Stimulated activated CD4-positive, alpha-beta T cell treated with anti-CD3 and anti-CD28 coated beads, Interleukin-12 subunit alpha, Interleukin-12 subunit beta, amount 100 ng/mL, for 4 hours (primary cell): ENCODE measurements at regions not wholly inside any gene's neighbourhood (a gene's known extent, or its start where the extent isn't known, plus 50 kb on each side); places are given as distances from the start of the nearest gene placed in this dataset.

Source experiments
- DNase-seq: peaks from one replicate; pipeline ENCODE4 v3.0.0-alpha.2; 2020

DNA sequence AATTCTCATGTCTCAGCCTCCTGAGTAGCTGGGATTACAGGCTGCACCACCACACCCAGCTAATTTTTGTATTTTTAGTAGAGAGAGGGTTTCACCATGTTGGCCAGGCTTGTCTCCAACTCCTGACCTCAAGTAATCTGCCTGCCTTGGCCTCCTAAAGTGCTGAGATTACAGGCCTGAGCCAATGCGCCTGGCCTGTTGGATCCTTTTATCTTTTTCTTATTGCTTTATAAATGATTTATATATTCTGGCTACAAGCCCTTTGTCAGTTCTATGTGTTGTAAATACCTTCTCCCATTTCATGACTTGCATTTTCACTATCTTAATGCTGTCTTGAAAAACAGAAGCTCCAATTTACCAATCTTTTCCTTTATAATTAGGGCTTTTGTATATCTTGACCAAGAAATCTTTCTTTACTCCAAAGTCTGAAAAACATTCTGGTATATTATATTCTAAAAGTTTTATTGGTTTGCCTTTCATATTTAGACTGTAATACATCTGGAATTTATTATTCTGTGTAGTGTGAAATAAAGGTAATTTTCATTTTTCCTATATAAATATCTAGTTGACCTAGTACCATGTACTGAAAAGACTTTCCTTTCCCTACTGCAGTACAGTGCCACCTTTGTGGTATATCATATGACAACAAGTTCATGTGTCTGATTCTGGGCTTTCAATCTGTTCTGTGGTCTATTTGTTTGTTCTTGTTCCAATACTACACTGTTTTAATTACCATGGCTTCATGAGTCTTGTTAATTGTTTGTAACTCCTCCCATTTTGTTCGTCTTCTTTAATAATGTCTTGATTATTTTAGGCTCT is 52.9 kb upstream of the RNU6-1 start:
- DNase-seq = no peak

- DNase-seq = no peak
Measured at GRCh38 chr15:67895237-67895636, 55.4 kb upstream of the RNU6-1 start.

DNA sequence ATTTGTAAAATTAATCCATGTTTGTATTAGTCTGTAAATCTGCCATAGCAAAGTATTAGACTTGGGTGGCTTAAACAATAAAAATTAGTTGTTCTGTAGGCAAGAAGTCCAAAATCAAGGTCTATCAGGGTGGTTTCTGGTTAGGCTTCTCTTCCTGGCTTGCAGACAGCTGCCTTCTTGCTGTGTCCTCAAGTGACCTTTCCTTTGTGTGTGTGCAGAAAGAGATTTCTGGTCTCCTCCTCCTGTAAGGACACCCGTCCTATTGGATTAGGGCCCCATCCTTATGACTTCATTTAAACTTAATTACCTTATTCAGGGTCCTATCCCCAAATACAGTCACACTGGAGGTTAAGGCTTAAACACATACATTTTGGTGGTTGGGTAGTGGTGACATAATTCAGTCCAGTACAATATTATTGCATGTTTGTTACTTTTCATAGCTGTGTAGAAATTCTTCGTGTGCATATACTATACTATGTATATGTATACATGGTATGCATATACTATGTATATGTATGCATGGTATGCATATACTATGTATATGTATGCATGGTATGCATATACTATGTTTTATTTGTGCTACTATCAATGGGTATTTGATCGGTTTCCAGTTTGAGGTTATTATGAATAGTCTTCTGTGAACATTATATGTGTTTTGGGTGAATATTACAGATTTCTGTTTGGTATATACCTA is 57.9 kb upstream of the RNU6-1 start:
- DNase-seq = no peak

DNA sequence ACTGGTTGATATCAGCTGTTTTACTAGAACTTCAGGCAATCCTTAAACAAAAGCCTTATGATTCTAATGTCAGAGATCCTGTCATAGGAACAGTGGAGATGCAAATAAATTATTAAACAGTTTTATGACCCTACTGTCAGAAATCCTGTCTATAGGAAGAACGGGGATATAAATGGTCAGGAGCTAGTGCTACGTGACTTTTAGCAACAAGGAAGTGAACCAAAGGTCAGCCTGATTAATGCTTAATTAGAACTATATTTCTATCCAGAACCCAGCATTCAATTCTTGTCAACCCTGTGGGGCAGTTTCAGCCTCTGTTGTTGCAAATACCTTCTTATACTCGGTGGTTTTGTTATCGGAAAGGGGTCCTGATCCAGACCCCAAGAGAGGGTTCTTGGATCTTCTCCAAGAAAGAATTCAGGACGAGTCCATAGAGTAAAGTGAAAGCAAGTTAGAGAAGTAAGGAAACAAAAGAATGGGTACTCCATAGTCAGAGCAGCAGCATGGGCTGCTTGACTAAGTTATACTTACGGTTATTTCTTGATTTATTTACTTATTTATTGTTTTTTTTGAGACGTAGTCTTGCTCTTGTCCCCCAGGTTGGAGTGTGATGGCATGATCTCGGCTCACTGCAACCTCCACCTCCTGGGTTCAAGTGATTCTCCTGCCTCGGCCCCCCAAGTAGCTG is 59.9 kb upstream of the RNU6-1 start:
- DNase-seq = no peak

- no peak for DNase-seq
Measured at GRCh38 chr15:67900621-67901147, 60.8 kb upstream of the RNU6-1 start.

- no peak for DNase-seq
Measured at GRCh38 chr15:67901922-67902321, 62.1 kb upstream of the RNU6-1 start.

DNA sequence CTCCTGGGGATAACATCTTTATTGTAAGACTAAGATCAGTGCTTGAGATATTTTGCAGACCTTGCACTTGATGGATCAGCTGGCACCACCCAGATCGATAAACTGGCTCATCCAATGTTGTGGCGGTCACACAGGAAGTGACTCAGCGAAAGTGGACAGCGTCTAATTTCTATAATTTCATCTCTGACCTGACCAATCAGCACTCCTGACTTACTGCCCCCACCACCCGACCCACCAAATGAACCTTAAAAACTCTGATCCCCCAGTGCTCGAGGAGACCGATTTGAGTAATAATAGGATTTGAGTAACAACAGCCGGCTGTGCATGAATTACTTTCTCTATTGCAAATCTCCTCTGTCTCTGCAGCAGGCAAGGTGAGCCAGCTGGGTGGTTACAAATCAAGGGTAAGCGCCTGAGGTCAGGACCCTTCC is 62.7 kb upstream of the RNU6-1 start:
- no peak for DNase-seq

DNA sequence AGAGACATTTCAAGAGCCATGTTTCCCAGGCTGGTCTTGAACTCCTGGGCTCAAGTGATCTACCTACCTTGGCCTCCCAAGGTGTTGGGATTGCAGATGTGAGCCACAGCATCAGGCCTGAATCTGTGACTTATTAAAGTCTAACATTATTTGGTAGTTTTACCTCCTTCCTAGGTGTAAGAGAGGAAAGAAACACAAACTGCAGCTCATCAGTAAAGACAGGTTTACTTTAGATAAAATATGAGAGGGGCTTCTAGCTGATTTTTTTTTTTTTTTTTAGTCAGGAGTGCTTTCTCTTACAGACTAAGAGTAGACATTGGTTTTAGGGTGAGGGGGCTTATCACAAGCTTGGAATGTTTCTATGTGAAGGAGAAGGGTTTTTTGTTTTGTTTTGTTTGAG is 63.9 kb upstream of the RNU6-1 start:
- no peak for DNase-seq

GRCh38 chr15:67905628-67906027 is 65.8 kb upstream of the RNU6-1 start:
- DNase-seq = no peak

DNA sequence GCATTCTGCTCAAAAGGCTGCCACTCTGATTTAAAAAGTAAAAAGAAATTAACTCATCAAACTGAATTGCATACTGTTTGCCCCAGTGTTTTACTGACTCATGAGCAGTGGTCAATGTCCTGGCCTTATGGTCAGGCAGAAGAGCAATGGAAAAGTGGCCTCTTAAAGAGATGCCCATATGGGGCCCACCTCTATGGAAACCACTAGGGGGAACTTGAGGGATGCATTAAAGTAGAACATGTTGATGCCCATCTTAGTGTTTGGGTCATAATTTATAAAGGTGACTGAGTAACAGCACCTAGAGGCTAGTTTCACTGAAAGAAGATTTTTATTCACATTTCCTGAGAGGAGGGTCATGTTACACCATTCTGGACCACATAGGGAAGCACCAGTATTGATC is 66.5 kb upstream of the RNU6-1 start:
- no peak for DNase-seq

- DNase-seq = no peak
Measured at GRCh38 chr15:67907184-67907723, 67.4 kb upstream of the RNU6-1 start.

GRCh38 chr15:67908756-67909155 is 68.9 kb upstream of the RNU6-1 start:
- DNase-seq = no peak

DNA sequence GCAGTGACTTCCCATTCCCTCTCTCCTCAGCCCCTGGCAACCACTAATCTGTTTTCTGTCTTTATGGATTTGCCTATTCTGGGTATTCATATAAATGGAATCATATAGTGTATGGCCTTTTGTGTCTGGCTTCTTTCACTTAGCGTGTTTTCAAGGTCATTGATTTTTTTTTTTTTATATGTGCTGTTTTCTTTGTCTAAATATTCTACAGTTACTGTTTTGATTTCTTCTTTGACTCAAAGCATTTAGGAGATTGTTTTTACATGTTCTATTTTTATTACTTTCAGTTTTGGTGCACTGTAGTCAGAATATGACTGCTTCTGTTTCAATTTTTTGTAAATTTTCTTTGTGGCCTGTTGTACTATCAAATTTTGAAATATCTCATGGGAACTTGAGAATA is 71.9 kb upstream of the RNU6-1 start:
- DNase-seq = no peak

DNA sequence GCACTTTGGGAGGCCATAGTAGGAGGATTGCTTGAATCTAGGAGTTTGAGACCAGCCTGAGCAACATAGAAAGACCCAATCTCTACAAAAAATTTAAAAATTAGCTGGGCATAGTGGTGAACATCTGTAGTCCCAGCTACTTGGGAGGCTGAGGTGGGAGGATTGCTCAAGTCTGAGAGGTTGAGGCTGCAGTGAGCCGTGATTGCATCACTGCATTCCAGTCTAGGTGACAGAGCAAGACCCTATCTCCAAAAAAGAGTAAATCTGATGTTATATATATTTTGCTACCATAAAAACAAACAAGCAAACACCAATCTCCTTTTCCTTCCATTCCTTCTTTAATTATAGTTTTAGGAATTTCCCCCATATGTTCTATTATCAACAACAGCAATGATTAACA is 74.2 kb upstream of the RNU6-1 start:
- no peak for DNase-seq

- DNase-seq = no peak
Measured at GRCh38 chr15:67914537-67915460, 75.0 kb upstream of the RNU6-1 start.

DNA sequence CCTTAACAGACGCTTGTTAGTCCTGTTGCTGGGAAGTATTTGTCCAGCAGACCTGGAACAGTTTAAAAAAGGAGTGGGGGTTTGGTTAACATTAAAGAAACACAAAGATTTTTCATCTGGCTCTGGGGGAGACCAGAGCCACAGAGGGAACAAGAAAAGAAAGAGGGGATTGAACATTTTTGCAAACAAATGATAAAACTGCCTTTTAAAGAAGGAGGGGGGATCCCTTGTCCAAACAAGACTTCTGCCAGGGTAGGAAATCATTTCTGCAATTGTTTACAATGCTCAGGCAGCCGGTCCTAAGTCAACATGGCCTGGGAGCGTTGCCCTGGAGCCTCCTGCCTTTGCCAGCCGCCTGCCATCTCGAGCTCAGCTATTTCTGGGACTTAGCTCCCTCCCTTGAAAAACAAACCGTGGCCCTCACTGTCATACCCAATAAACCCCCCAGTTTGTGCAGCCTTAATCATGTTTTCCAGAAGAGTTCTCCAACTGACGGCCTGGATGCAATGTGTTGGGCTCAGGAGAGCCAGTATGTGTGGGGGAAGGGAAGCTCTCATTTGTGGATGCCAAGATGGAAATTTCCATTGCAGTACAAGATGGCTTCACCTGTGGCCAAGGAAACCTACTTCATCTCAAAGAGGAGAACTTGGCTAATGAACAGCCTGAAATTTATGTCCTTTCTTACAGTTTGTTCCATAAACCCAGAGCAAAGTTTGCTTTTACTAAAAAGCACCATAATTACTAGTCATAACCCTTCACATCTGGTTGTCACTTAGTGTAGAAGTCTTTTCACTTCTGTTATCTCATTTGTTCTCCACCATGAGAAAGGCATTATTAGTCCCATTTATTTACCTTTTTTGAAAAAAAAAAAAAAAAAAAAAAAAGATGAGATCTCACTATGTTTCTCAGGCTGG is 75.9 kb upstream of the RNU6-1 start:
- DNase-seq = no peak

GRCh38 chr15:67916565-67916964 is 76.7 kb upstream of the RNU6-1 start:
- DNase-seq = no peak

- DNase-seq = no peak
Measured at GRCh38 chr15:67917037-67917436, 77.2 kb upstream of the RNU6-1 start.

GRCh38 chr15:67917636-67918035 is 77.8 kb upstream of the RNU6-1 start:
- DNase-seq = no peak

GRCh38 chr15:67918205-67918861 is 78.5 kb upstream of the RNU6-1 start:
- DNase-seq = no peak
